GM23248 (cell line): ENCODE measurements at regions not wholly inside any gene's neighbourhood (a gene's known extent, or its start where the extent isn't known, plus 50 kb on each side); places are given as distances from the start of the nearest gene placed in this dataset.

Experiments
- EZH2 ChIP-seq: fragments of 200-600 bp; sonication (generic); IDR thresholded peaks from 2 replicates; pipeline ENCODE4 v1.6.1; 2018; ENCODE audit warnings: antibody characterized with exemption, mild to moderate bottlenecking; ENCODE audit not compliant: insufficient read depth, poor library complexity, severe bottlenecking
- EZH2phosphoT487 ChIP-seq: fragments of 200-600 bp; sonication (generic); IDR thresholded peaks from 2 replicates; pipeline ENCODE4 v1.6.1; 2018; ENCODE audit warnings: antibody characterized with exemption, moderate library complexity, mild to moderate bottlenecking, low read depth; ENCODE audit not compliant: insufficient read depth

DNA sequence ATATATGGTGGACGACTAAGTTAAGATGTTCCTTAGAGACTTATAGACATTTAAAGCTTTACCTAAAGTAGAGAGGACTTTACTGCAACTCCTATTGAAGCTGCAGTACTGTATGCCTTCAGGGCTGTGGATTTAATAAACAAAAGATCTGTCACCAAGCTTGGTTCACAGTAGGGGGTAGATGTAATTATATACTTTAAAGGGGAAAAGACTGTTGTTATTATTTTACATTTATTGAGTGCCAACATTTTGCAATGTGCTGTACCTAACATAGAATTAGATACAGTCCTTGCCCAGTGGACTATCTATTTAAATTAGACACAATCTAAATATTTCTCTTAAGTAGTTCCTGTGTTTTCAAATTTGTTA, 67.2 kb downstream of the SLIT2 start:
- TF ChIP-seq EZH2phosphoT487 (no peak), EZH2 (no peak)
